A549 (cell line): ENCODE measurements at regions not wholly inside any gene's neighbourhood (a gene's known extent, or its start where the extent isn't known, plus 50 kb on each side); places are given as distances from the start of the nearest gene placed in this dataset.

Source experiments
- ATAC-seq, 2 experiments: fragments of 200-7000 bp in 1 of 2; fragments of >200 bp in 1 of 2; cut with Nextera tagmentation in 1 of 2; cut with Tn5 transposase in 1 of 2; 3 replicates each; pipeline versions ENCODE4 v1.8.0 to v1.9.1; 2018 to 2020; ENCODE audit warnings: mild to moderate bottlenecking in 1 of 2, moderate library complexity in 1 of 2
- CTCF ChIA-PET: fragments of 300-600 bp; sonication (Branson Sonifier 250); formaldehyde crosslinking; extraction: SDS; loops from one replicate; lab custom pipeline; 2021; ENCODE audit warnings: antibody characterized with exemption, inconsistent platforms; lab: Yijun Ruan, JAX
- POLR2A ChIA-PET: fragments of 350-600 bp; formaldehyde crosslinking; extraction: SDS; loops from one replicate; lab custom pipeline; 2021; ENCODE audit warnings: antibody characterized with exemption, inconsistent platforms; lab: Yijun Ruan, JAX
- DNase-seq, 2 experiments: peaks; one replicate each; pipeline versions ENCODE4 v3.0.0 to v3.0.0-alpha.2; 2011 to 2016; ENCODE audit warnings: low read depth in 1 of 2, low spot score in 1 of 2
- FAIRE-seq: peaks from 2 replicates; lab custom pipeline; 2011; peaks lifted over from hg19 to GRCh38; lab: Jason Lieb, UNC
- H3K27ac ChIP-seq, 2 experiments: fragments of >200 bp; sonication (Bioruptor Twin); formaldehyde crosslinking; 3 replicates each; pipeline ENCODE4 v1.5.1; 2016 to 2017
- H3K4me1 ChIP-seq: fragments of >200 bp; sonication (Bioruptor Twin); formaldehyde crosslinking; 3 replicates; pipeline ENCODE4 v1.6.1; 2016
- H3K4me2 ChIP-seq: fragments of >200 bp; sonication (Bioruptor Twin); formaldehyde crosslinking; 3 replicates; pipeline ENCODE4 v1.6.1; 2016
- H3K4me3 ChIP-seq: fragments of >200 bp; sonication (Bioruptor Twin); formaldehyde crosslinking; 3 replicates; pipeline ENCODE4 v1.5.1; 2016
- H3K9me3 ChIP-seq: fragments of >200 bp; sonication (Bioruptor Twin); formaldehyde crosslinking; 3 replicates; pipeline ENCODE4 v1.6.1; 2016
- BHLHE40 ChIP-seq: IDR thresholded peaks from 2 replicates; pipeline ENCODE4 v1.6.1; 2012; ENCODE audit warnings: low read depth, low read length, inconsistent platforms
- CBX2 ChIP-seq: fragments of 200-600 bp; sonication (generic); IDR thresholded peaks from 2 replicates; pipeline ENCODE4 v1.6.1; 2016; ENCODE audit warnings: low read depth, mild to moderate bottlenecking, borderline replicate concordance
- CBX8 ChIP-seq: fragments of 200-600 bp; sonication (generic); IDR thresholded peaks from 2 replicates; pipeline ENCODE4 v1.6.1; 2016
- CEBPB ChIP-seq, 2 experiments: fragments of >200 bp in 1 of 2; sonication (Bioruptor Twin) in 1 of 2; formaldehyde crosslinking in 1 of 2; IDR thresholded peaks; 2 replicates each; pipeline ENCODE4 v1.6.1; 2012 to 2016
- CHD4 ChIP-seq: fragments of 200-600 bp; sonication (generic); IDR thresholded peaks from 2 replicates; pipeline ENCODE4 v1.6.1; 2016; ENCODE audit warnings: antibody characterized with exemption, mild to moderate bottlenecking, borderline replicate concordance
- EHF ChIP-seq: fragments of 250-450 bp; sonication (Bioruptor Pico); IDR thresholded peaks from 2 replicates; pipeline ENCODE4 v1.5.0; 2020; ENCODE audit warnings: mild to moderate bottlenecking
- ELK1 ChIP-seq: fragments of 150-350 bp; IDR thresholded peaks from 2 replicates; pipeline ENCODE4 v1.6.1; 2014; ENCODE audit warnings: low read depth, mild to moderate bottlenecking, low read length
- FOSB ChIP-seq: fragments of 250-450 bp; sonication (Bioruptor Pico); IDR thresholded peaks from 2 replicates; pipeline ENCODE4 v1.5.0; 2020; ENCODE audit warnings: mild to moderate bottlenecking, moderate library complexity
- HDAC2 ChIP-seq: fragments of 200-600 bp; sonication (generic); IDR thresholded peaks from 2 replicates; pipeline ENCODE4 v1.6.1; 2016
- HEYL ChIP-seq: fragments of 250-450 bp; sonication (Bioruptor Pico); IDR thresholded peaks from 2 replicates; pipeline ENCODE4 v1.8.0; 2021; ENCODE audit warnings: mild to moderate bottlenecking, moderate library complexity
- HOXB13 ChIP-seq: fragments of 250-450 bp; sonication (Bioruptor Pico); IDR thresholded peaks from 2 replicates; pipeline ENCODE4 v1.5.0; 2020; ENCODE audit warnings: low read depth, mild to moderate bottlenecking, moderate library complexity
- HOXB5 ChIP-seq: fragments of 250-450 bp; sonication (Bioruptor Pico); IDR thresholded peaks from 2 replicates; pipeline ENCODE4 v1.5.0; 2020; ENCODE audit warnings: mild to moderate bottlenecking, moderate library complexity
- KDM1A ChIP-seq: fragments of 200-600 bp; sonication (generic); IDR thresholded peaks from 2 replicates; pipeline ENCODE4 v1.6.1; 2016; ENCODE audit warnings: low read depth, mild to moderate bottlenecking
- MYC ChIP-seq: IDR thresholded peaks from 2 replicates; pipeline ENCODE4 v1.6.1; 2012; ENCODE audit warnings: mild to moderate bottlenecking, inconsistent platforms, low read length, improper control_type of control experiment, borderline replicate concordance
- NPAS2 ChIP-seq: fragments of 250-450 bp; sonication (Bioruptor Pico); IDR thresholded peaks from 2 replicates; pipeline ENCODE4 v1.8.0; 2022; ENCODE audit warnings: mild to moderate bottlenecking, moderate library complexity, borderline replicate concordance
- PHF8 ChIP-seq: fragments of 200-600 bp; sonication (generic); IDR thresholded peaks from 2 replicates; pipeline ENCODE4 v1.6.1; 2016; ENCODE audit warnings: low read depth, mild to moderate bottlenecking, antibody characterized with exemption, moderate library complexity, borderline replicate concordance
- POLR2AphosphoS2 ChIP-seq: conservative IDR thresholded peaks from 2 replicates; pipeline ENCODE4 v1.6.1; 2012; ENCODE audit warnings: low read length, improper control_type of control experiment, inconsistent platforms
- RAD21 ChIP-seq, 2 experiments: fragments of >200 bp in 1 of 2; sonication (Bioruptor Twin) in 1 of 2; formaldehyde crosslinking in 1 of 2; IDR thresholded peaks in 1 of 2; conservative IDR thresholded peaks in 1 of 2; 2 replicates in 1 of 2; 3 replicates in 1 of 2; pipeline ENCODE4 v1.6.1; 2012 to 2018; ENCODE audit warnings: inconsistent platforms in 1 of 2
- RARB ChIP-seq: fragments of 250-450 bp; sonication (Bioruptor Pico); IDR thresholded peaks from 2 replicates; pipeline ENCODE4 v1.8.0; 2021; ENCODE audit warnings: mild to moderate bottlenecking, moderate library complexity
- RCOR1 ChIP-seq: fragments of 150-350 bp; IDR thresholded peaks from 2 replicates; pipeline ENCODE4 v1.6.1; 2014; ENCODE audit warnings: antibody characterized with exemption, low read length, low read depth
- REST ChIP-seq: fragments of 200-600 bp; sonication (generic); IDR thresholded peaks from 2 replicates; pipeline ENCODE4 v1.6.1; 2016; ENCODE audit warnings: antibody characterized with exemption, mild to moderate bottlenecking, moderate library complexity
- RFX5 ChIP-seq: fragments of 450-650 bp; IDR thresholded peaks from 2 replicates; pipeline ENCODE4 v1.7.1; 2014; ENCODE audit warnings: antibody characterized with exemption, mild to moderate bottlenecking, moderate library complexity
- ZC3H11A ChIP-seq: fragments of 450-650 bp; IDR thresholded peaks from 2 replicates; pipeline ENCODE4 v1.6.1; 2014; ENCODE audit warnings: antibody characterized with exemption, mild to moderate bottlenecking
- ZSCAN20 ChIP-seq: fragments of 250-450 bp; sonication (Bioruptor Pico); IDR thresholded peaks from 2 replicates; pipeline ENCODE4 v1.8.0; 2022; ENCODE audit warnings: mild to moderate bottlenecking, moderate library complexity
- WGBS: methylation state at CpG from one replicate; pipeline ENCODE4 v1.1.6; 2017; ENCODE audit errors: missing lambda C conversion rate; 5-methylcytosine and 5-hydroxymethylcytosine counted together
- TF ChIP-seq, protein P1 (sequence below): fragments of >200 bp; sonication (Bioruptor Twin); formaldehyde crosslinking; IDR thresholded peaks from 3 replicates; pipeline ENCODE4 v1.6.1; 2016
- TF ChIP-seq, protein P2 (sequence below): IDR thresholded peaks from 2 replicates; pipeline ENCODE4 v1.6.1; 2012

DNA sequence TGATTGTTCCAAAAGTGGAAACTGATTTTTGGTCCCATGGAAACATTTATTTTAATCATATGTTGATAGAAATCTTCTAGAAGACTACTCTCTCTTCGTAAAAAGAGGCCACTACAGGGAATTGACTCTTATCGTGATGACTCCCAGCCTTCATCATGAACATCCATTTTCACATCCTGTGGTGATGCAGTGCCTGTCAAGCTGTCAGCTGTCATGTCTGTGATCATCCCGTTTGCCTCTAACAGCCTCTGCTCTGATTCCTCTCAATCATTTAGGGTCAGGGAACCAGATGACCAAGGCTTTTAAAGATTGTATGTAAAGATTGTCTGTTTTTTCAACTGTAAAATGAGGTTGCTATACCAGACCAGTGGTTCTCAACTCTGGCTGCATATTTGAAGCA, 419.0 kb upstream of the MGAT4C start:
- FAIRE-seq: no peak
- Histone ChIP-seq H3K4me1 (no peaks in the 10 kb centered on the region), H3K4me2 (no peak overlapping the region), H3K27ac (no peak overlapping the region), H3K9me3 (no peaks in the 10 kb centered on the region), H3K4me3 (no peak overlapping the region)
- no peak for TF ChIP-seq CBX8
- TF ChIP-seq ELK1: no peak
- no peak for TF ChIP-seq PHF8
- TF ChIP-seq HOXB5 (CRISPR knock-in tag): no peak
- no peak for TF ChIP-seq REST
- TF ChIP-seq HOXB13 (CRISPR knock-in tag): no peak
- TF ChIP-seq RAD21 (conservative IDR thresholded peaks at IDR 0.05 in 1 of 2, IDR thresholded peaks at IDR 0.05 in 1 of 2): no peak
- no peak for TF ChIP-seq RFX5
- no peak for TF ChIP-seq HEYL (CRISPR knock-in tag)
- no peak for DNase-seq
- ChIA-PET POLR2A (no interaction called here), CTCF (no interaction called here)
- no peak for ATAC-seq
- 82% methylated on average over 3 of the region's 3 CpGs for WGBS

DNA sequence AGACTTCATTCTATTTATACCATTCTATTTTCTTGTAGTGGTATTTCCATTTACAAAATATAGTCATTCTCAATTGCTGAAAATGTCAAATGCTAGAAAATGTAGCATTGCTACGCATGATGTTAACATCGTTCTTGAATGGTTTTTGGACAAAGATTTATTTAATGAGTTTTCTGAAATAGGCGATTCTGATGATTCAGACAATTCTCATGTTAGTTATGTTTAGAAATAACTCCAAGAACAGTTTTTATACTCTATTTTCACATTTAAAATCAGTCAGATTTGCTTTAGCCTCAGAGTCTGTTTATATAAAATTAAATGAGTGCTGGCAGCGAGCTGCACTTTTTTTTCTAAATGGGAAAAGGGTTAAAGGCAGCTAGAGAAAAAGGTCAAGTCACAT, 414.8 kb upstream of the MGAT4C start:
- ChIA-PET POLR2A (no interaction called here), CTCF (no interaction called here)
- DNase-seq (no peak), ATAC-seq (no peak), FAIRE-seq (no peak)
- H3K4me1 ChIP-seq: peaks cover 17% of the 10 kb centered on the region; the same call in 2 of the 3 replicates
- H3K9me3 ChIP-seq: no peaks in the 10 kb centered on the region
- no peak for TF ChIP-seq CBX2
- TF ChIP-seq EHF (CRISPR knock-in tag): no peak
- no peak for TF ChIP-seq CHD4
- TF ChIP-seq, protein P1, sequence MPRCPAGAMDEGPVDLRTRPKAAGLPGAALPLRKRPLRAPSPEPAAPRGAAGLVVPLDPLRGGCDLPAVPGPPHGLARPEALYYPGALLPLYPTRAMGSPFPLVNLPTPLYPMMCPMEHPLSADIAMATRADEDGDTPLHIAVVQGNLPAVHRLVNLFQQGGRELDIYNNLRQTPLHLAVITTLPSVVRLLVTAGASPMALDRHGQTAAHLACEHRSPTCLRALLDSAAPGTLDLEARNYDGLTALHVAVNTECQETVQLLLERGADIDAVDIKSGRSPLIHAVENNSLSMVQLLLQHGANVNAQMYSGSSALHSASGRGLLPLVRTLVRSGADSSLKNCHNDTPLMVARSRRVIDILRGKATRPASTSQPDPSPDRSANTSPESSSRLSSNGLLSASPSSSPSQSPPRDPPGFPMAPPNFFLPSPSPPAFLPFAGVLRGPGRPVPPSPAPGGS: no peak
- no peak for TF ChIP-seq MYC
- no peak for TF ChIP-seq HDAC2
- TF ChIP-seq ZSCAN20 (CRISPR knock-in tag): no peak
- no peak for TF ChIP-seq BHLHE40
- TF ChIP-seq NPAS2: no peak
- TF ChIP-seq RARB: no peak
- TF ChIP-seq CEBPB (IDR thresholded peaks at IDR 0.05): no peak
- TF ChIP-seq, protein P2, sequence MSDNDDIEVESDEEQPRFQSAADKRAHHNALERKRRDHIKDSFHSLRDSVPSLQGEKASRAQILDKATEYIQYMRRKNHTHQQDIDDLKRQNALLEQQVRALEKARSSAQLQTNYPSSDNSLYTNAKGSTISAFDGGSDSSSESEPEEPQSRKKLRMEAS: no peak
- TF ChIP-seq POLR2AphosphoS2: no peak
- no peak for TF ChIP-seq KDM1A
- no peak for TF ChIP-seq RCOR1
- no peak for TF ChIP-seq ZC3H11A
- no peak for TF ChIP-seq FOSB (CRISPR knock-in tag)
- H3K4me3 ChIP-seq: no peak overlapping the region
- WGBS: 84% methylated on average over 4 of the region's 4 CpGs
- no peak overlapping the region for H3K4me2 ChIP-seq
- H3K27ac ChIP-seq: no peak overlapping the region
